ENCODE measurements at regions not wholly inside any gene's neighbourhood (a gene's known extent, or its start where the extent isn't known, plus 50 kb on each side); places are given as distances from the start of the nearest gene placed in this dataset.

- H3K36me3 ChIP-seq (ENCODE audit: control insufficient read depth, insufficient read depth, low read length): no peaks in the 10 kb centered on the region
- H4K91ac ChIP-seq (ENCODE audit: insufficient read depth, low read depth, low read length): no peak overlapping the region
- dilution Hi-C loops (cut with HindIII; ENCODE audit: low sequenced_read_pairs, unreplicated experiment): no loop called here
- H3K27me3 ChIP-seq (ENCODE audit: control insufficient read depth, insufficient read depth, low read length): no peaks in the 10 kb centered on the region; the same call in none of the 2 replicates
- no peak overlapping the region for H2BK120ac ChIP-seq (ENCODE audit: low read depth, low read length)
- no peak overlapping the region for H2AK5ac ChIP-seq (ENCODE audit: low read depth, low read length)
- no peak overlapping the region for H2AK9ac ChIP-seq (replicated peaks; ENCODE audit: low read depth, low read length, poor library complexity)
- no peak overlapping the region for H2BK15ac ChIP-seq (ENCODE audit: low read depth, low read length)
- H2BK5ac ChIP-seq (ENCODE audit: low read depth, low read length, poor library complexity, severe bottlenecking): no peak overlapping the region
- no peak for DNase-seq
- H3K56ac ChIP-seq (ENCODE audit: extremely low read depth, insufficient read depth, low read length): no peak overlapping the region
- H3K9me3 ChIP-seq (ENCODE audit: control insufficient read depth, insufficient read depth, low read length): no peaks in the 10 kb centered on the region
- WGBS, 2 experiments (ENCODE audit: extremely low coverage in 2 of 2, insufficient read length in 1 of 2): no CpG with 5 or more reads among the region's 2 CpGs
- no peak for ATAC-seq (ENCODE audit: low read depth)
- ChIA-PET POLR2A (ENCODE audit: unreplicated experiment) (no interaction called here), CTCF (interaction anchor here (2.1 kb wide), 1 partner anchor 12 kb away, joined by 4 read pairs; no protein-coding TSS in a partner anchor)
- TF ChIP-seq SMC3 (IDR thresholded peaks at IDR 0.05; ENCODE audit: low read depth, low read length) (no peak), RAD21 (IDR thresholded peaks at IDR 0.05; ENCODE audit: low read length) (no peak), NFE2L2 (IDR thresholded peaks at IDR 0.05; ENCODE audit: low read depth, low read length) (no peak), CHD1 (IDR thresholded peaks at IDR 0.05; ENCODE audit: low read depth, low read length) (no peak), FOS (IDR thresholded peaks at IDR 0.05; ENCODE audit: low read depth, low read length) (no peak), ELK1 (IDR thresholded peaks at IDR 0.05; ENCODE audit: borderline replicate concordance, low read depth, low read length) (no peak), MXI1 (IDR thresholded peaks at IDR 0.05; ENCODE audit: borderline replicate concordance, low read depth, low read length) (no peak), MAFK (IDR thresholded peaks at IDR 0.05; ENCODE audit: low read depth, low read length) (no peak), POLR2A (IDR thresholded peaks at IDR 0.05; ENCODE audit: low read depth, low read length) (no peak), CTCF (conservative IDR thresholded peaks at IDR 0.05; ENCODE audit: low read depth, low read length) (no peak), RFX5 (IDR thresholded peaks at IDR 0.05; ENCODE audit: low read depth, low read length) (no peak), RCOR1 (IDR thresholded peaks at IDR 0.05; ENCODE audit: insufficient replicate concordance, low read length) (no peak), CEBPB (IDR thresholded peaks at IDR 0.05; ENCODE audit: low read depth, low read length) (no peak), BHLHE40 (IDR thresholded peaks at IDR 0.05; ENCODE audit: low read depth, low read length) (no peak), USF2 (IDR thresholded peaks at IDR 0.05; ENCODE audit: low read depth, low read length) (no peak), MAZ (IDR thresholded peaks at IDR 0.05; ENCODE audit: borderline replicate concordance, low read depth, low read length) (no peak)
- no peak overlapping the region for H2BK20ac ChIP-seq (ENCODE audit: low read depth, low read length)
- intact Hi-C loops (cut with micrococcal nuclease): no loop called here
- no peak overlapping the region for H3K4me2 ChIP-seq (ENCODE audit: low read depth, low read length)
- H4K5ac ChIP-seq (ENCODE audit: low read depth, low read length): no peak overlapping the region
- H4K20me1 ChIP-seq (ENCODE audit: insufficient read depth, low read length): no peaks in the 10 kb centered on the region
- in situ Hi-C loops (cut with MboI; ENCODE audit: low sequenced_read_pairs): no loop called here
- no peak overlapping the region for H2AFZ ChIP-seq (replicated peaks; ENCODE audit: low read length, poor library complexity)
- no peak overlapping the region for H3K18ac ChIP-seq (ENCODE audit: low read depth, low read length)
- H3K9ac ChIP-seq (ENCODE audit: low read depth, low read length): no peak overlapping the region
- H3K23ac ChIP-seq (ENCODE audit: low read depth, low read length): no peak overlapping the region
- H3K14ac ChIP-seq (replicated peaks; ENCODE audit: low read depth, low read length): no peak overlapping the region
- no TSS peak for BruUV-seq (replicated peaks)
- no peak overlapping the region for H3K4me3 ChIP-seq (ENCODE audit: insufficient read depth, low read depth, low read length)
- no peak overlapping the region for H3K27ac ChIP-seq (ENCODE audit: insufficient read depth, low read length)
- no peaks in the 10 kb centered on the region for H3K4me1 ChIP-seq (ENCODE audit: control insufficient read depth, insufficient read depth, low read length)
- no peaks in the 10 kb centered on the region for H3K9me1 ChIP-seq (ENCODE audit: insufficient read depth, low read length)
- H3K79me1 ChIP-seq (ENCODE audit: low read depth in 1 of 2, low read length in 2 of 2): no peaks in the 10 kb centered on the region
- no peak overlapping the region for H3K4ac ChIP-seq (ENCODE audit: low read depth, low read length)
- no peak overlapping the region for H4K8ac ChIP-seq (ENCODE audit: low read depth in 2 of 2, low read length in 2 of 2)
Measured at GRCh38 chr11:122453586-122453985, 201.9 kb upstream of the UBASH3B start.
